ENCODE measurements at regions not wholly inside any gene's neighbourhood (a gene's known extent, or its start where the extent isn't known, plus 50 kb on each side); places are given as distances from the start of the nearest gene placed in this dataset.
"Not testable (repeated sequence)": the region's sequence is repeated elsewhere in the genome, so short reads cannot be mapped to it uniquely, and the experiment has no call there.

GRCh38 chr15:53843869-53844569 is 84.6 kb upstream of the WDR72 start:
- DNase-seq (ENCODE audit: low spot score), result no peak

DNA sequence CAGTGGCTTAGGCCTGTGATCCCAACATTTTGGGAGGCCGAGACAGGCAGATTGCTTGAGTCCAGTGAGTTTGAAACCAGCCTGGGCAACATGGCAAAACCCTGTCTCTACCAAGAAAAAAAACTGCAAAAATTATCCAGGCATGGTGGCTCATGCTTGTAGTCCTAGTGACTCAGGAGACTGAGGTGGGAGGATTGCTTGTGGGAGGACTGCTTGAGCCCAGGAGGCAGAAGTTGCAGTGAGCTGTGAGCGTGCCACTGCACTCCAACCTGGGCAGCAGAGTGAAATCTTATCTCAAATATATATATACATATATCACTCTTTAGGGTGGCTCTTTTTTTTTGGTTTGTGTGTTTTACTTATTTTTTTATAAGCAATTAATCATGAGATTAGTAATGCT is 83.7 kb upstream of the WDR72 start:
- DNase-seq (ENCODE audit: low spot score), result no peak

DNA sequence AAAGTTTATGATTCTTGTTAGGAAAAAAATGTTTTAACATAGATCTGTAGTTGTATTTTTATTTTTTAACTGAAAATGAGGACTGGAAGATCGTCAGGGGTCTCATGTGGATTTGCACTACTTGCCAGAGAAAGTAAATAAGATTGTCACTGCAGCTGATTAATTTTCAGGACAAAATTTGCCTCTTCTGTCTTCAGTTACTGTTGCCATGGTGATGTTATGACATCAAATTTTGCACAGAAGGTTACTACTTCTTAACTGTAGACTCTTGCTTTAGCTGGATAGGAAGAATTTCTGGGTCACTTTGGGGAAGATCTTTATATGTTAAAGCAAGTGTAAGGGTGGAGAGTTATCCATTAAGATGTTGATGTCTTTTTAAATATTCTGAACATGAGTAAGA is 82.2 kb upstream of the WDR72 start:
- DNase-seq (ENCODE audit: low spot score), result no peak

DNA sequence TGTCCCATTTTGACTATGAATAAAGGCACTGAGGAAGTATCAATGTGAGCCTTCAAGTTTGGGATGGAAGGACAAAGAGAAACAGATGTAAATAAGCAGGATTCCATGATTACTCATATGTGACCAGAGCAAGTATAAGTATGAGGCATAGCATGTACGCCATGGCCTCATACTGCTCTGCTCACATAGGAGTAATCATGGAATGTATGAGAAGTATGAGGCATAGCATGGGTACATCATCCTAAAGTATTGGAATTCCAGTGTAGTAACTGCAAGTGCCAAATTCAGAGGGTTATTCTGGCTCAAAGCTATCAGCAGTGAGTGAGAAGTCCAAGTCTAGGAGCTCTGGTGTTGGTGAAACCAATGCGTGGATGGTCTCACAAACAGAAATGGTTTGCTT is 81.2 kb upstream of the WDR72 start:
- DNase-seq (ENCODE audit: low spot score), result no peak

DNA sequence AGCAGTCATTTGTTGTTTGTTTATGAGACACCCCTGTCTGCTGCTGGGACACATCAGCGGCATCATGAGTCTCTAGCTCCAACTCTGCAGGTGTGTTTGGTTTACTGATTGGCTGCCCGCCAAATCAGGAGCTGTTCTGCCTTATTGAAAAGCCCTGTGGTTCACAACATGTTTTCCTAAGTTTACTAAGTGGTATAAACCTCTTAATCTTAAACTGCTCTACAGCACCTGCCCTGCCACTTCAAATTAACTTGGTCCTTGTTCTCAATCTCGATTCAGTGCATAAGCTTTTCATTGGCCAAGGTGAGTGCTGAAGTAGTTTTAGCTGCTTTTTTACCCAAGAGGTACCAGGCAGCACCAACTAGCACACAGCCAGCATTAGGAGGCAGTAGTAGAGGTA is 77.8 kb upstream of the WDR72 start:
- DNase-seq (ENCODE audit: low spot score), result no peak

DNA sequence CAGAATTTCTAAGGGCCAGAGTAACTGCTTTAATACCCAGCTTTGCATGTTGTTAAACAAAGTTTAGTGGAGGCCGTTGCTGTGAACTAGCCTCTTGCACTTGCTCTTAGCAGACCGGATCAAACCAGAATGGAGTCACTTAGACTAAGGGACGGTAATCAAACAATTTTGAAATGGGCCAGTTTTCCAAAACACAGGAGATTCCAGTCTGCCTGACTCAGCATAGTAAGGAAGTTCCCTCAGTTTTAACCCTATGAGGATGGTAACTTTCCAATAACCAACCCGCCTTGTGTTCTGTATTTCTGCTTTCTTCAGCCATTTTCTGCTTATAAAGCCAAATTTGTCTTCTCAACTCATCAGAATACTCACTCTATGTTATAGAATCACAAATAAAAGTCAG is 77.2 kb upstream of the WDR72 start:
- DNase-seq (ENCODE audit: low spot score), result no peak

- no peak for DNase-seq (ENCODE audit: low spot score)
Observed at GRCh38 chr15:53835309-53835708, 75.8 kb upstream of the WDR72 start.

DNA sequence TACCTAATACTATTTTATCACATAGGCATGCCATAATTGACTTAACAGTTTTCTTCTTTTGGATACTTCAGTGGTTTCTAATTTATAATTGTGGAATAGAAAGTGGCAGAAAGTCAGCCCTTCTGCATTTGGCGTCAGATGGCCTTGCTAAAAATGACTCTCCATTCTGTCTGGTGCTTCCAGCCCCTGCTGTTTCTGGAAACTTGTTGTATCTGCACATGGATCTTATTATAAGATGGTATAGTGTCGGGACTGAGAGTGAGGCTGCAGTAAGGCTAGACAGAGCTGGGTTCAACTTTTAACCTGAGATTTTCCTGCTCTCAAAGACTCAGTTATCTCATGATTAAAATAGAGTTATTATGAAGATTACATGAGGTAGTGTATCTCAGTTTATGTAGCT is 74.8 kb upstream of the WDR72 start:
- no peak for DNase-seq (ENCODE audit: low spot score)

- DNase-seq (ENCODE audit: low spot score), result no peak
Observed at GRCh38 chr15:53833134-53833624, 73.7 kb upstream of the WDR72 start.

DNA sequence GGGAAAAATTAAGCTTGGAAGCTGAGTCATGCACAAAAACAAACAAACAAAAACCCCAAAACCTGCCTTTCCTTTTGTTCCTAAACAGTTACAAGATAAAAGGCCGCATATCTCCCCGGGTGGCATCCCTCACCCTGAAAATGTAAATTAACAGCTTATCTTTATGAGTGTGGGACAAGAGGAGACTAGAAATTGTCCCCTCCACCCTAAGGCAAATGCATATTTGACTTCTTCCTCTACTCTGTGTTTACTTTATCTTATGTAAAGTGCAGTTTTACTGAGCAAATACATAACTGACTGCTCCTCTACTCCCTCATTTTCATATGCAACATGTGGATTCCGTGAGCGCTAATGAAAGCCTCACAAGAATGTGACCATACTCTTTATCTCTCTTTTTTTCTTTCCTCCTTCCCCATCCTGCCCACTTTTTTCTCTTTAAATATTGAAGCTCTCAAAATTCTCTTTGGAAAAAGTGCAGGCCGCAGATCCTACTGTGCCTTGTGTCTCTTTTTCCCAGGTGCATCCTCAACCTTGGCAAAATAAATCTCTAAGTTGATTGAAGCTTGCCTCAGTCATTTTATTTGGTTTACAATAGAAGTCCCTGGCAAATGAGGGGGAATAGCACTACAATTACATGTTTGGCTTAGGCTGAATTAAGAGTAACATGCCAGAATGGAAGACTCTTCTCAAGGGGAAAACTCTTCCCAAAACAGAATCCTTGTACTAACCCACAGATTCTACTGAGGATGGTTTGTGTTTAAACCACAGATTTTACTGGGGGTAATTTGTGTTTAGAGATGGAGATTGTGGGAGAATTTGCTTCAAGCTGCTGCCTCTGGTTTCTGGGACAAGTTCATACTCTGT is 72.7 kb upstream of the WDR72 start:
- DNase-seq (ENCODE audit: low spot score), result no peak

DNA sequence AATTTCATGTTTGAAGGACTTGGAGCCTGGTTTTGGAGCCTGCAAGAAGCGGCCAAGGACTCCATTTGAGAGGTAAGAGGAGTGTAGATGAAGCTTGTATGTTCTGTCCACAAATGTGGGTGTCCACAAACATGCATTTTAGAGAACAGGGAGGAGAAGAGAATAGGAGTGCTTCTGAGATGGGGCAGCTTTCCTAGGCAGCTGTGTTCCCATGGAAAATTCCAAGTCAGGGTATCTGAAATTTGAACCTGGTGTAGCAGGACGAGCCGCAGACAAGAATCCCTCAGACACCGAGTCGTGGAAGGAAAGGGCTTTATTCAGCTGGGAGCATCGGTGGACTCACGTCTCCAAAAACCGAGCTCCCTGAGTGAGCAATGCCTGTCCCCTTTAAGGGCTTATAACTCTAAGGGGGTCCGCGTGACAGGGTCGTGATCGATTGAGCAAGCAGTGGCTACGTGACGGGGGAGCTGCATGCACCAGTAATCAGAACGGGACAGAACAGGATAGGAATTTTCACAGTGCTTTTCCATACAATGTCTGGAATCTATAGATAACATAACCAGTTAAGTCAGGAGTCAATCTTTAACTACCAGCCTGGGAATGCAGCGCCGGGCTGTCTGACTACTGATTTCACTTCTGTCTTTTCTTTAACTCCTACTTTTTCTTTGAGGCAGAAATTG is 71.4 kb upstream of the WDR72 start:
- no peak for DNase-seq (ENCODE audit: low spot score)

DNA sequence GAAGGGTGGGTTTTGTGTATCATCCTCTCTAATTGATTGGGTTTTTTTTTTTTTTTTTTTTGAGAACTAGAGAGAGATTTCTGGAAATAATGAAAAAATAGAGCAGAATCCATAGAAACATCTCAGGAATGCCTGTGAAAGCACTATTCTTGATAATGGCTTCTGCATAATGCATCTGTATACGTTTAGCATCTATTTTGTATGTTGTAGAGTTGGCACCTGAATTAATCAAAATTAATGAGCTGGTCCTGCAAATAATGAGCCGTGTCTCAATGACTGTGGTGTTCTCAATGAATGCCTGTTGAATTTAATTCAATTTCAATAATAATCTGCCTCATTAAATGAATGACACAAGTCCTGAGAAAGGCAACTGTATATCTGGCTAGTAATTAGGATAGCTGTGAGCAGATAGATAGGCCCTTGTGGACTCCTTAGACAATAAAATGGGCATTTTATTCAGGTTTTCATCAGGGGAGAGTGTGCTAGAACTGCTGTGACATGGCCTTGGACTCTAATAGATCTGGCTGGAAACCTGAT is 70.5 kb upstream of the WDR72 start:
- DNase-seq (ENCODE audit: low spot score), result no peak

DNA sequence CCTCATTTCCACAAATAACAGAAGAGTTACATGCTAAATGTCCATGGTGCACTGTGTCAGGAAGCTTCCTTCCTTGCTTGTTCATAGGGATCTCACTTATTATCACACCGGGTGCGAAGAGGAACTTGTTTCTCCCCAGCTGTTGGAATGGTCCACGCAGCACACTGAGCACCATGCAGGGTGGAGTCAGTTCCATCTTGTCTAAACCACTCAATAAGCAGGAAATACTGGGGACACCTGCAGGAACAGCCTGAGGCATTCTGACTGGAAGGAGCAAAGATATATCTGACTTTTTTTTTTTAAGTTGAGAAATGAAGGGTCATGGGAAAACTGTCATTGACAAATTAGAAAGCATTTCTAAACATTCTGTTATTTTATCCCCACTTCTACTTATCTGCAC is 70.0 kb upstream of the WDR72 start:
- DNase-seq (ENCODE audit: low spot score), result no peak

DNA sequence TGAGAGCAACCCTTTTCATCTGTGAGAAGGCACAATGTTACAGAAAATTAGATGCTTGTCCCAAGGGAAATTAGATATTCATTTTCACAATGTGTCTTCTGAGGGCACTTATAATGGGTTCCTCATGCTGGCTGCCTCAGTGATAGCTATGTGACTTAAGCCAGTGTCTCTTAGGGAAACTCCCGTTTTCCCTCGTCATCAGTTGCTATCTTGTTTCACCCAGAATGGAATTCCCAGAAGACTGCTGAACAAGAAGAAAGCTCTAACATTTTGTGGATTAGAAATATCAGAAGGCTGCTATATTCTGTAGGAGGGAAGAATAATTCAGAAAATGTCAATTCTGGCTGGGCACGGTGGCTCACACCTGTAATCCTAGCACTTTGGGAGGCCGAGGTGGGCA is 67.9 kb upstream of the WDR72 start:
- DNase-seq (ENCODE audit: low spot score), result no peak

- no peak for DNase-seq (ENCODE audit: low spot score)
Observed at GRCh38 chr15:53811530-53811929, 52.1 kb upstream of the WDR72 start.

GRCh38 chr15:53810306-53810705 is 50.8 kb upstream of the WDR72 start:
- DNase-seq (ENCODE audit: low spot score), result not testable (repeated sequence)

All from D341Med (cell line).